HL-60 (cell line): ENCODE measurements at regions not wholly inside any gene's neighbourhood (a gene's known extent, or its start where the extent isn't known, plus 50 kb on each side); places are given as distances from the start of the nearest gene placed in this dataset.

Source experiments
- DNase-seq, 2 experiments: peaks; one replicate each; pipeline ENCODE4 v3.0.0-alpha.2; 2010 to 2020; ENCODE audit warnings: low read depth in 1 of 2, low spot score in 1 of 2
- H3K27ac ChIP-seq: fragments of 250-450 bp; sonication (Bioruptor Pico); replicated peaks from 2 replicates; pipeline ENCODE4 v1.5.1; 2020; ENCODE audit warnings: mild to moderate bottlenecking, moderate library complexity
- H3K27me3 ChIP-seq: fragments of 250-450 bp; sonication (Bioruptor Pico); 2 replicates; pipeline ENCODE4 v1.5.1; 2021; ENCODE audit warnings: mild to moderate bottlenecking, moderate library complexity; ENCODE audit not compliant: insufficient read depth, poor library complexity, severe bottlenecking
- H3K4me3 ChIP-seq: replicated peaks from 2 replicates; pipeline ENCODE4 v1.5.1; 2011; ENCODE audit warnings: mild to moderate bottlenecking, control low read depth, low read length; ENCODE audit not compliant: insufficient read depth
- GABPA ChIP-seq: IDR thresholded peaks from 2 replicates; pipeline ENCODE4 v1.6.1; 2012; ENCODE audit warnings: low read depth
- POLR2AphosphoS5 ChIP-seq: IDR thresholded peaks from 2 replicates; pipeline ENCODE4 v1.6.1; 2012; ENCODE audit warnings: low read depth
- REST ChIP-seq: IDR thresholded peaks from 2 replicates; pipeline ENCODE4 v1.6.1; 2012; ENCODE audit warnings: low read depth; ENCODE audit not compliant: insufficient replicate concordance
- SPI1 ChIP-seq: IDR thresholded peaks from 2 replicates; pipeline ENCODE4 v1.6.1; 2012; ENCODE audit warnings: low read depth, mild to moderate bottlenecking, borderline replicate concordance
- TF ChIP-seq, protein P1 (sequence below): IDR thresholded peaks from one replicate; pipeline ENCODE4 v1.5.1; 2011; ENCODE audit warnings: low read length, control low read depth, inconsistent platforms; ENCODE audit not compliant: insufficient read depth

DNA sequence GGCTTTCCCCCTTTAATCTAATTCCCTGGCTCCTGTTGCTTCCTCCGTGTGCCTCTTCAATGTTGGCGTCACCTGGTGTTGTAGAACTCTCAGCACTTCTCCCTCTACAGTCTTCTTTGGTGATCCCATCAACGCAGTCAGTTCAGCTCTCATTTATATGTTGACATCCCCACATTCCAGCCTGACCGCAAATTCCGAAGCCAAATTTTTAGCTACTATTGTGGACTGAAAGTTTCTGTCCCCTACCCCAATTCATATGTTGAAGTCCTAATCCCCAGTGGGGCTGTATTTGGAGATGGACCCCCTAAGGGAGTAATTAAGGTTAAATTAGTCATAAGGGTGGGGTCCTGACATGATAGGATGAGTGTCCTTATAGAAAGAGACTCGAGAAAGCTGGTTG, 210.6 kb upstream of the ADAMTSL1 start:
- Histone ChIP-seq H3K27me3 (no peaks in the 10 kb centered on the region), H3K27ac (no peak overlapping the region), H3K4me3 (no peak overlapping the region)
- no peak for TF ChIP-seq REST
- TF ChIP-seq POLR2AphosphoS5: no peak
- no peak for DNase-seq

- no peak overlapping the region for H3K4me3 ChIP-seq
- no peak overlapping the region for H3K27ac ChIP-seq
- TF ChIP-seq SPI1 (no peak), REST (no peak), POLR2AphosphoS5 (no peak)
- H3K27me3 ChIP-seq: no peaks in the 10 kb centered on the region
- no peak for DNase-seq
These were observed 205.6 kb upstream of the ADAMTSL1 start for GRCh38 chr9:18268381-18268780.

DNA sequence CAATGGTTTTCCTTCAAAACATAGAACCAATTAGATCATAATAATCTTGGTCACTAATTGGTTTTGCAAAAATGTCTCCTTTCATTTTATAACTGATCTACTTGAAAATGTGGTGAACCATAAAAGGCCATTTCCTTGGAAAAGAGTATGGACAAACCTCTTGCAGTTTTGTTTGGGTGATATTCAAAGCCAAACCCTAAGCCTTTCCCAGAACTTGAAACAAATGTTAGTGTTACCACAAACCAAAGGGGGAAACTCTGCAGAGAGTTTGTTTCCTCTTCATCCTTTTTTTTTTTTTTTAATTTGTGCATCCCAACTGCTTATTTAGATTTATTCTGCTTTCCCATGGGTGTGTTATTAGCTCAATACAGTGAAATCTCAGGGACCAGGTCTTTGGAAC, 204.4 kb upstream of the ADAMTSL1 start:
- Histone ChIP-seq H3K4me3 (no peak overlapping the region), H3K27me3 (no peaks in the 10 kb centered on the region), H3K27ac (no peak overlapping the region)
- DNase-seq: no peak
- TF ChIP-seq, protein P1, sequence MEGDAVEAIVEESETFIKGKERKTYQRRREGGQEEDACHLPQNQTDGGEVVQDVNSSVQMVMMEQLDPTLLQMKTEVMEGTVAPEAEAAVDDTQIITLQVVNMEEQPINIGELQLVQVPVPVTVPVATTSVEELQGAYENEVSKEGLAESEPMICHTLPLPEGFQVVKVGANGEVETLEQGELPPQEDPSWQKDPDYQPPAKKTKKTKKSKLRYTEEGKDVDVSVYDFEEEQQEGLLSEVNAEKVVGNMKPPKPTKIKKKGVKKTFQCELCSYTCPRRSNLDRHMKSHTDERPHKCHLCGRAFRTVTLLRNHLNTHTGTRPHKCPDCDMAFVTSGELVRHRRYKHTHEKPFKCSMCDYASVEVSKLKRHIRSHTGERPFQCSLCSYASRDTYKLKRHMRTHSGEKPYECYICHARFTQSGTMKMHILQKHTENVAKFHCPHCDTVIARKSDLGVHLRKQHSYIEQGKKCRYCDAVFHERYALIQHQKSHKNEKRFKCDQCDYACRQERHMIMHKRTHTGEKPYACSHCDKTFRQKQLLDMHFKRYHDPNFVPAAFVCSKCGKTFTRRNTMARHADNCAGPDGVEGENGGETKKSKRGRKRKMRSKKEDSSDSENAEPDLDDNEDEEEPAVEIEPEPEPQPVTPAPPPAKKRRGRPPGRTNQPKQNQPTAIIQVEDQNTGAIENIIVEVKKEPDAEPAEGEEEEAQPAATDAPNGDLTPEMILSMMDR: no peak
- TF ChIP-seq REST: no peak
- TF ChIP-seq POLR2AphosphoS5: no peak
- no peak for TF ChIP-seq GABPA
- no peak for TF ChIP-seq SPI1

GRCh38 chr9:18274693-18275092, 199.3 kb upstream of the ADAMTSL1 start:
- DNase-seq: no peak
- H3K27ac ChIP-seq: no peak overlapping the region

More at GRCh38 chr9:18274693-18275092, 199.3 kb upstream of the ADAMTSL1 start:
- Histone ChIP-seq H3K27me3 (no peaks in the 10 kb centered on the region), H3K4me3 (no peak overlapping the region)
- TF ChIP-seq GABPA (no peak), POLR2AphosphoS5 (no peak), SPI1 (no peak), REST (no peak)
- TF ChIP-seq, protein P1: no peak
